Stimulated activated CD8-positive, alpha-beta memory T cell treated with anti-CD3 and anti-CD28 coated beads, Interleukin-15, amount 100 ng/mL, for 24 hours (primary cell): ENCODE measurements at regions not wholly inside any gene's neighbourhood (a gene's known extent, or its start where the extent isn't known, plus 50 kb on each side); places are given as distances from the start of the nearest gene placed in this dataset.
"Not testable (repeated sequence)": the region's sequence is repeated elsewhere in the genome, so short reads cannot be mapped to it uniquely, and the experiment has no call there.

Experiments
- DNase-seq: peaks from one replicate; pipeline ENCODE4 v3.0.0-alpha.2; 2020; ENCODE audit warnings: low read depth

GRCh38 chr10:29751684-29752083, 116.9 kb upstream of the SVIL start:
- no peak for DNase-seq

- no peak for DNase-seq
Measured at GRCh38 chr10:29751240-29751639, 116.5 kb upstream of the SVIL start.

GRCh38 chr10:29749150-29749549, 114.4 kb upstream of the SVIL start:
- no peak for DNase-seq

- DNase-seq: no peak
Measured at GRCh38 chr10:29748109-29748650, 113.4 kb upstream of the SVIL start.

GRCh38 chr10:29746080-29746797, 111.5 kb upstream of the SVIL start:
- no peak for DNase-seq

- no peak for DNase-seq
Measured at GRCh38 chr10:29740981-29741545, 106.3 kb upstream of the SVIL start.

GRCh38 chr10:29738341-29738740, 103.6 kb upstream of the SVIL start:
- no peak for DNase-seq

- no peak for DNase-seq
Measured at GRCh38 chr10:29737074-29737593, 102.4 kb upstream of the SVIL start.

- no peak for DNase-seq
Measured at GRCh38 chr10:29736366-29737073, 101.7 kb upstream of the SVIL start.

- peak; percentile 75 for DNase-seq
Measured at GRCh38 chr10:29735628-29736365, 101.0 kb upstream of the SVIL start.

GRCh38 chr10:29734962-29735627, 100.3 kb upstream of the SVIL start:
- DNase-seq: peak; percentile 31

- DNase-seq: no peak
Measured at GRCh38 chr10:29734640-29734961, 99.8 kb upstream of the SVIL start.

GRCh38 chr10:29733323-29733722, 98.6 kb upstream of the SVIL start:
- DNase-seq: no peak

GRCh38 chr10:29732918-29733317, 98.1 kb upstream of the SVIL start:
- DNase-seq: no peak

GRCh38 chr10:29731760-29732159, 97.0 kb upstream of the SVIL start:
- no peak for DNase-seq

GRCh38 chr10:29730969-29731368, 96.2 kb upstream of the SVIL start:
- no peak for DNase-seq

- no peak for DNase-seq
Measured at GRCh38 chr10:29730458-29730857, 95.7 kb upstream of the SVIL start.

GRCh38 chr10:29728541-29729049, 93.8 kb upstream of the SVIL start:
- DNase-seq: no peak

- not testable (repeated sequence) for DNase-seq
Measured at GRCh38 chr10:29725927-29726326, 91.2 kb upstream of the SVIL start.

GRCh38 chr10:29725133-29725720, 90.5 kb upstream of the SVIL start:
- no peak for DNase-seq

- no peak for DNase-seq
Measured at GRCh38 chr10:29723726-29724125, 89.0 kb upstream of the SVIL start.
